H1 (cell line): ENCODE measurements at regions not wholly inside any gene's neighbourhood (a gene's known extent, or its start where the extent isn't known, plus 50 kb on each side); places are given as distances from the start of the nearest gene placed in this dataset.

Experiments
- CTCF ChIA-PET: fragments of 300-600 bp; sonication (Branson Sonifier 250); formaldehyde crosslinking; loops from one replicate; lab custom pipeline; 2021; ENCODE audit not compliant: partially characterized antibody; lab: Charles Lee
- POLR2A ChIA-PET: fragments of 300-600 bp; sonication (Branson Sonifier 250); formaldehyde crosslinking; loops from one replicate; lab custom pipeline; 2021; ENCODE audit warnings: inconsistent platforms; ENCODE audit not compliant: partially characterized antibody; lab: Charles Lee
- DNase-seq, 2 experiments: peaks; one replicate each; pipeline versions ENCODE4 v3.0.0 to v3.0.0-alpha.2; 2010 to 2022; ENCODE audit warnings: low spot score in 2 of 2, low read depth in 1 of 2, mixed read lengths in 1 of 2
- FAIRE-seq: peaks from 2 replicates; lab custom pipeline; 2011; peaks lifted over from hg19 to GRCh38; lab: Jason Lieb, UNC
- H2AFZ ChIP-seq: 2 replicates; pipeline ENCODE4 v1.8.1; 2012; ENCODE audit warnings: low read length, inconsistent platforms
- H2AK5ac ChIP-seq: 2 replicates; pipeline ENCODE4 v1.6.1; 2013; ENCODE audit warnings: low read depth, low read length
- H2BK120ac ChIP-seq: replicated peaks from 2 replicates; pipeline ENCODE3; 2013; ENCODE audit warnings: low read depth, low read length, inconsistent platforms
- H2BK12ac ChIP-seq: 2 replicates; pipeline ENCODE4 v1.6.1; 2013; ENCODE audit warnings: low read depth, low read length
- H2BK15ac ChIP-seq: 2 replicates; pipeline ENCODE4 v1.6.1; 2013; ENCODE audit warnings: low read length
- H2BK20ac ChIP-seq: 2 replicates; pipeline ENCODE4 v1.6.1; 2013; ENCODE audit warnings: low read length
- H2BK5ac ChIP-seq: 2 replicates; pipeline ENCODE4 v1.6.1; 2013; ENCODE audit warnings: low read depth, low read length
- H3K14ac ChIP-seq: 2 replicates; pipeline ENCODE4 v1.6.1; 2013; ENCODE audit warnings: inconsistent platforms; ENCODE audit not compliant: insufficient read length
- H3K18ac ChIP-seq: 2 replicates; pipeline ENCODE4 v1.6.1; 2013; ENCODE audit warnings: low read length; ENCODE audit errors: extremely low read depth
- H3K23ac ChIP-seq: 2 replicates; pipeline ENCODE4 v1.6.1; 2013; ENCODE audit warnings: inconsistent platforms; ENCODE audit not compliant: insufficient read length
- H3K23me2 ChIP-seq: 2 replicates; pipeline ENCODE4 v1.6.1; 2013; ENCODE audit warnings: low read depth, low read length
- H3K27ac ChIP-seq: 2 replicates; pipeline ENCODE4 v1.6.1; 2011; ENCODE audit warnings: low read depth, low read length, inconsistent platforms
- H3K27me3 ChIP-seq, 4 experiments: replicated peaks in 1 of 4; 1 replicate in 1 of 4; 2 replicates in 3 of 4; pipeline versions ENCODE4 v1.6.1 to v1.8.1; 2011 to 2013; ENCODE audit warnings: low read length in 3 of 4, mild to moderate bottlenecking in 3 of 4, inconsistent platforms in 2 of 4, mixed read lengths in 2 of 4, moderate library complexity in 1 of 4; ENCODE audit not compliant: control insufficient read depth in 3 of 4, insufficient read depth in 3 of 4; ENCODE audit errors: extremely low read depth in 1 of 4
- H3K36me3 ChIP-seq, 4 experiments: 2 replicates each; pipeline versions ENCODE4 v1.6.1 to v1.8.1; 2011 to 2013; ENCODE audit warnings: mild to moderate bottlenecking in 4 of 4, low read length in 3 of 4, moderate library complexity in 2 of 4, control low read depth in 1 of 4, inconsistent platforms in 1 of 4; ENCODE audit not compliant: insufficient read depth in 4 of 4, control insufficient read depth in 2 of 4
- H3K4ac ChIP-seq: replicated peaks from 2 replicates; pipeline ENCODE3; 2013; ENCODE audit warnings: low read length, low read depth, mixed read lengths, inconsistent platforms; ENCODE audit not compliant: insufficient read length
- H3K4me1 ChIP-seq, 4 experiments: replicated peaks in 1 of 4; 1 replicate in 1 of 4; 2 replicates in 3 of 4; pipeline versions ENCODE4 v1.6.1 to v1.8.1; 2011 to 2013; ENCODE audit warnings: low read length in 3 of 4, inconsistent platforms in 2 of 4, mixed read lengths in 1 of 4; ENCODE audit not compliant: insufficient read depth in 4 of 4, control insufficient read depth in 3 of 4
- H3K4me2 ChIP-seq, 2 experiments: 2 replicates each; pipeline versions ENCODE4 v1.6.1 to v1.8.1; 2011 to 2013; ENCODE audit warnings: low read depth in 2 of 2, low read length in 2 of 2, control low read depth in 1 of 2, inconsistent platforms in 1 of 2, mild to moderate bottlenecking in 1 of 2; ENCODE audit not compliant: insufficient read depth in 1 of 2
- H3K4me3 ChIP-seq, 4 experiments: fragments of 200-600, 300-600 bp in 1 of 4; sonication (generic), shearing (Covaris generic), sonication (Bioruptor Twin) in 1 of 4; 2 replicates each; pipeline versions ENCODE4 v1.5.1 to v1.8.1; 2011 to 2016; ENCODE audit warnings: low read length in 4 of 4, low read depth in 3 of 4, control low read depth in 2 of 4, inconsistent platforms in 2 of 4, mild to moderate bottlenecking in 2 of 4, mixed read lengths in 1 of 4, moderate library complexity in 1 of 4; ENCODE audit not compliant: insufficient read depth in 2 of 4; ENCODE audit errors: extremely low read depth in 1 of 4
- H3K56ac ChIP-seq: replicated peaks from 2 replicates; pipeline ENCODE3; 2013; ENCODE audit warnings: low read depth, mild to moderate bottlenecking, mixed read lengths, low read length, inconsistent platforms; ENCODE audit not compliant: insufficient read length
- H3K79me1 ChIP-seq: 2 replicates; pipeline ENCODE4 v1.6.1; 2013; ENCODE audit warnings: low read depth, low read length, control low read depth
- H3K79me2 ChIP-seq, 2 experiments: 2 replicates each; pipeline versions ENCODE4 v1.6.1 to v1.8.1; 2012 to 2013; ENCODE audit warnings: low read length in 2 of 2, mild to moderate bottlenecking in 2 of 2, inconsistent platforms in 1 of 2; ENCODE audit not compliant: insufficient read depth in 2 of 2, control insufficient read depth in 1 of 2
- H3K9ac ChIP-seq, 4 experiments: replicated peaks in 1 of 4; 1 replicate in 1 of 4; 2 replicates in 3 of 4; pipeline versions ENCODE4 v1.6.1 to v1.8.1; 2011 to 2013; ENCODE audit warnings: low read depth in 3 of 4, low read length in 3 of 4, control low read depth in 2 of 4, mild to moderate bottlenecking in 2 of 4, moderate library complexity in 2 of 4, inconsistent platforms in 1 of 4; ENCODE audit errors: extremely low read depth in 1 of 4
- H3K9me3 ChIP-seq, 2 experiments: 2 replicates each; pipeline versions ENCODE4 v1.6.1 to v1.8.1; 2012 to 2013; ENCODE audit warnings: mild to moderate bottlenecking in 2 of 2, moderate library complexity in 2 of 2, control low read depth in 1 of 2, inconsistent platforms in 1 of 2, low read depth in 1 of 2, low read length in 1 of 2, mixed read lengths in 1 of 2; ENCODE audit not compliant: insufficient read depth in 2 of 2
- H4K20me1 ChIP-seq, 2 experiments: replicated peaks in 1 of 2; 2 replicates each; pipeline versions ENCODE3 to v1.8.1; 2011 to 2013; ENCODE audit warnings: inconsistent platforms in 2 of 2, low read length in 2 of 2, mild to moderate bottlenecking in 1 of 2; ENCODE audit not compliant: insufficient read depth in 2 of 2, control insufficient read depth in 1 of 2
- H4K5ac ChIP-seq: 2 replicates; pipeline ENCODE4 v1.6.1; 2013; ENCODE audit warnings: low read length, low read depth, mixed read lengths, inconsistent platforms; ENCODE audit not compliant: insufficient read length
- H4K8ac ChIP-seq: 2 replicates; pipeline ENCODE4 v1.8.0; 2013; ENCODE audit warnings: mild to moderate bottlenecking, moderate library complexity, low read length, inconsistent platforms; ENCODE audit not compliant: insufficient read depth; ENCODE audit errors: extremely low read depth
- H4K91ac ChIP-seq: replicated peaks from 2 replicates; pipeline ENCODE3; 2013; ENCODE audit warnings: low read length, mixed read lengths, inconsistent platforms; ENCODE audit not compliant: insufficient read length
- BCL11A ChIP-seq, 2 experiments: IDR thresholded peaks; one replicate each; pipeline ENCODE4 v1.6.1; 2011; ENCODE audit warnings: low read depth in 2 of 2, low read length in 2 of 2, mild to moderate bottlenecking in 2 of 2
- BRCA1 ChIP-seq: IDR thresholded peaks from 2 replicates; pipeline ENCODE4 v1.6.1; 2012; ENCODE audit warnings: low read depth, low read length, improper control_type of control experiment
- CEBPB ChIP-seq: IDR thresholded peaks from 2 replicates; pipeline ENCODE4 v1.6.1; 2012; ENCODE audit warnings: low read depth, low read length
- CHD2 ChIP-seq: IDR thresholded peaks from 2 replicates; pipeline ENCODE4 v1.6.1; 2012; ENCODE audit warnings: low read length, improper control_type of control experiment
- CREB1 ChIP-seq: IDR thresholded peaks from 2 replicates; pipeline ENCODE4 v1.6.1; 2012; ENCODE audit warnings: inconsistent platforms
- EP300 ChIP-seq, 2 experiments: IDR thresholded peaks; 1 replicate in 1 of 2; 2 replicates in 1 of 2; pipeline ENCODE4 v1.6.1; 2011 to 2012; ENCODE audit warnings: low read depth in 2 of 2, low read length in 2 of 2, mild to moderate bottlenecking in 2 of 2, borderline replicate concordance in 1 of 2, inconsistent platforms in 1 of 2, moderate library complexity in 1 of 2
- HDAC2 ChIP-seq, 2 experiments: fragments of 300-600 bp in 1 of 2; sonication (generic) in 1 of 2; IDR thresholded peaks; 2 replicates each; pipeline ENCODE4 v1.6.1; 2011 to 2012; ENCODE audit warnings: low read depth in 2 of 2, low read length in 2 of 2, mild to moderate bottlenecking in 2 of 2, moderate library complexity in 2 of 2, borderline replicate concordance in 1 of 2, inconsistent platforms in 1 of 2
- MAFK ChIP-seq: IDR thresholded peaks from 2 replicates; pipeline ENCODE4 v1.6.1; 2012; ENCODE audit warnings: low read depth, mild to moderate bottlenecking, improper control_type of control experiment, low read length
- NANOG ChIP-seq: IDR thresholded peaks from 2 replicates; pipeline ENCODE4 v1.6.1; 2011; ENCODE audit warnings: low read length, low read depth, mild to moderate bottlenecking, inconsistent platforms; ENCODE audit not compliant: insufficient read depth, poor library complexity, severe bottlenecking
- RAD21 ChIP-seq, 2 experiments: IDR thresholded peaks in 1 of 2; conservative IDR thresholded peaks in 1 of 2; 2 replicates each; pipeline ENCODE4 v1.6.1; 2011; ENCODE audit warnings: low read depth in 2 of 2, low read length in 2 of 2, improper control_type of control experiment in 1 of 2, inconsistent platforms in 1 of 2, mild to moderate bottlenecking in 1 of 2, moderate library complexity in 1 of 2
- TAF7 ChIP-seq: optimal IDR thresholded peaks from 2 replicates; pipeline ENCODE3; 2011; ENCODE audit warnings: low read depth, mild to moderate bottlenecking, inconsistent platforms, low read length, moderate library complexity, borderline replicate concordance
- TCF12 ChIP-seq: IDR thresholded peaks from 2 replicates; pipeline ENCODE4 v1.6.1; 2011; ENCODE audit warnings: low read depth, mild to moderate bottlenecking, low read length
- WGBS, 2 experiments: shearing (Covaris generic) in 1 of 2; methylation state at CpG; one replicate each; pipeline versions ENCODE4 v1.1.6 to v1.1.7; 2013 to 2015; ENCODE audit warnings: low lambda C conversion rate in 2 of 2, mixed read lengths in 2 of 2, inconsistent platforms in 1 of 2, low coverage in 1 of 2, missing lambda C conversion rate in 1 of 2; ENCODE audit not compliant: insufficient replicate concordance in 2 of 2, insufficient coverage in 1 of 2, insufficient read length in 1 of 2; ENCODE audit errors: extremely low coverage in 1 of 2, missing lambda C conversion rate in 1 of 2; 5-methylcytosine and 5-hydroxymethylcytosine counted together
- TF ChIP-seq, protein P1 (sequence below): IDR thresholded peaks from 2 replicates; pipeline ENCODE4 v1.6.1; 2011; ENCODE audit warnings: low read length, improper control_type of control experiment

- Histone ChIP-seq H2AK5ac (no peak overlapping the region), H3K18ac (no peak overlapping the region), H3K4me2 (no peak overlapping the region), H3K79me1 (no peaks in the 10 kb centered on the region), H3K4me1 (no peaks in the 10 kb centered on the region), H4K91ac (no peak overlapping the region), H3K9me3 (no peaks in the 10 kb centered on the region), H4K5ac (no peak overlapping the region), H4K8ac (no peak overlapping the region), H2BK12ac (no peak overlapping the region), H3K23me2 (no peaks in the 10 kb centered on the region), H3K4ac (no peak overlapping the region), H3K23ac (no peak overlapping the region), H2BK15ac (no peak overlapping the region), H3K27ac (no peak overlapping the region), H3K79me2 (no peaks in the 10 kb centered on the region), H2BK20ac (no peak overlapping the region), H2BK120ac (no peak overlapping the region), H3K36me3 (no peaks in the 10 kb centered on the region), H3K14ac (no peak overlapping the region), H3K56ac (no peak overlapping the region), H2BK5ac (no peak overlapping the region), H3K9ac (no peak overlapping the region), H3K4me3 (no peak overlapping the region), H2AFZ (no peak overlapping the region), H4K20me1 (no peaks in the 10 kb centered on the region), H3K27me3 (no peaks in the 10 kb centered on the region)
- TF ChIP-seq NANOG (no peak), TCF12 (no peak), CHD2 (no peak), EP300 (IDR thresholded peaks at IDR 0.05; ENCODE audit: borderline replicate concordance in 1 of 2, low read depth in 2 of 2, low read length in 2 of 2) (no peak), BCL11A (IDR thresholded peaks at IDR 0.05; ENCODE audit: low read depth in 2 of 2, low read length in 2 of 2) (no peak), TAF7 (no peak), MAFK (no peak), CREB1 (no peak), CEBPB (no peak), BRCA1 (no peak), RAD21 (IDR thresholded peaks at IDR 0.05 in 1 of 2, conservative IDR thresholded peaks at IDR 0.05 in 1 of 2; ENCODE audit: low read depth in 2 of 2, low read length in 2 of 2) (no peak), HDAC2 (IDR thresholded peaks at IDR 0.05; ENCODE audit: borderline replicate concordance in 1 of 2, low read depth in 2 of 2, low read length in 2 of 2) (no peak)
- TF ChIP-seq, protein P1, sequence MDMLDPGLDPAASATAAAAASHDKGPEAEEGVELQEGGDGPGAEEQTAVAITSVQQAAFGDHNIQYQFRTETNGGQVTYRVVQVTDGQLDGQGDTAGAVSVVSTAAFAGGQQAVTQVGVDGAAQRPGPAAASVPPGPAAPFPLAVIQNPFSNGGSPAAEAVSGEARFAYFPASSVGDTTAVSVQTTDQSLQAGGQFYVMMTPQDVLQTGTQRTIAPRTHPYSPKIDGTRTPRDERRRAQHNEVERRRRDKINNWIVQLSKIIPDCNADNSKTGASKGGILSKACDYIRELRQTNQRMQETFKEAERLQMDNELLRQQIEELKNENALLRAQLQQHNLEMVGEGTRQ, result no peak
- FAIRE-seq (no peak), DNase-seq (no peak)
- ChIA-PET CTCF (interaction anchor here (1.2 to 2.2 kb wide), 3 partner anchors 10 to 22 kb away, joined by 3 to 7 read pairs (median 5); no protein-coding TSS in a partner anchor), POLR2A (no interaction called here)
- 100% methylated on average over 1 of the region's 1 CpG; no CpG with 5 or more reads in 1 of the 2 experiments for WGBS, 2 experiments
Observed at GRCh38 chr14:25259470-25259869, 209.5 kb upstream of the STXBP6 start.
